Pancreas (tissue), 10 donors: ENCODE measurements at regions not wholly inside any gene's neighbourhood (a gene's known extent, or its start where the extent isn't known, plus 50 kb on each side); places are given as distances from the start of the nearest gene placed in this dataset.

Experiments used
- ATAC-seq, 4 donors: fragments of 200-7000 bp; cut with Tn5 transposase; one replicate each; pipeline versions ENCODE4 v1.8.0 to v1.9.1; 2020; ENCODE audit warnings: mild to moderate bottlenecking in 4 of 4, moderate library complexity in 4 of 4
- DNase-seq, 6 donors: peaks; one replicate each; pipeline ENCODE4 v3.0.0-alpha.2; 2020
- FAIRE-seq: peaks from 2 replicates; lab custom pipeline; 2012; peaks lifted over from hg19 to GRCh38; lab: Jason Lieb, UNC
- H3K27ac ChIP-seq, 4 donors: fragments of 200-600 bp; sonication (generic); 1 replicate in 3 of 4; 2 replicates in 1 of 4; pipeline versions ENCODE4 v1.5.0 to v1.8.0; 2020
- H3K27me3 ChIP-seq, 4 donors: fragments of 200-600 bp; one replicate each; pipeline ENCODE4 v1.8.0; 2021
- H3K36me3 ChIP-seq, 3 donors: fragments of 200-600 bp; sonication (generic) in 1 of 3; one replicate each; pipeline versions ENCODE4 v1.5.0 to v1.8.0; 2020 to 2021
- H3K4me1 ChIP-seq, 3 donors: fragments of 200-600 bp; one replicate each; pipeline ENCODE4 v1.8.0; 2021
- H3K4me3 ChIP-seq, 4 donors: fragments of 200-600 bp; sonication (generic) in 2 of 4; one replicate each; pipeline versions ENCODE4 v1.5.0 to v1.8.0; 2020 to 2021
- H3K9me3 ChIP-seq, 4 donors: fragments of 200-600 bp; one replicate each; pipeline ENCODE4 v1.8.0; 2021
- CTCF ChIP-seq, 4 donors: fragments of 200-600 bp; sonication (generic) in 3 of 4; IDR thresholded peaks; one replicate each; pipeline versions ENCODE4 v1.5.0 to v1.8.0; 2021; ENCODE audit warnings: antibody characterized with exemption in 4 of 4
- WGBS, 2 donors: extraction: QIAGEN DNeasy Blood & Tissue Kit; methylation state at CpG; one replicate each; pipeline ENCODE4 v1.1.7; 2013; 5-methylcytosine and 5-hydroxymethylcytosine counted together
- intact Hi-C, 3 donors: fragments of 100-400 bp; cut with DNase I; formaldehyde crosslinking; loops; one replicate each; pipeline versions ENCODE4 v1.11.1 to v1.14.2; 2022
- donor health status: healthy with polysubstance abuse.
- donor health status: DM: no; HTN: no; CAD: no; lungs with moderate emphysema.
- donor health status: DM: no; HTN: no; CAD: no.
- donor health status: control.
- donor health status: control.
- donor health status: Bipolar disorder and iron deficiency.
- donor health status: DM: yes; HTN: yes; CAD: no.
- donor health status: DM: no; HTN: no; CAD: no.
- donor health status: DM: no; HTN: no; CAD: no.
- donor health status: DM: yes; HTN: yes; CAD: no.

DNA sequence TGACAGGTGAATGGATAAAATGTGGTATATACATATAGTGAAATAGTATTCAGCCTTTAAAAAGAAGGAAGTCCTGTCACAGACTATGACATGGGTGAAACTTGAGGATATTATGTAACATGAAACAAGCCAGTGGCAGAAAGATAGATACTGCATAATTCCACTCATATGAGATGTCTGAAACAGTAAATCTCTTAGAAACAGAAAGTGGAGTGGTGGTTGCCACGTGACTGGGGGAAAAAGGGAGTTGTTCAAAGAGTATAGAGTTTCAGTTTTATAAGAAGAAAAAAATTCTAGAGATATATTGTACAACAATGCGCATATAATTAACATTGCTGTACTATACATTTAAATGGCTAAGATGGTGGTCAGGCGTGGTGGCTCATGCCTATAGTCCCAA lies 178.2 kb upstream of the ATP5MC3 start:
- Histone ChIP-seq H3K9me3 (no peaks in the 10 kb centered on the region), H3K4me3 (no peak overlapping the region), H3K4me1 (no peaks in the 10 kb centered on the region), H3K27me3 (peaks cover 0 to 6% (median 0%) of the 10 kb centered on the region in 4 donors), H3K36me3 (no peaks in the 10 kb centered on the region), H3K27ac (no peak overlapping the region)
- FAIRE-seq (no peak), ATAC-seq (no peak), DNase-seq (no peak)
- intact Hi-C loops: loop anchor here in 1 of 3 donors (10.0 kb wide), 1 partner anchor 745 kb away; the partner anchor contains the start of gene HOXD11
- WGBS, 2 donors: 62 to 74% methylated on average over 3 of the region's 3 CpGs
- no peak for TF ChIP-seq CTCF (IDR thresholded peaks at IDR 0.05)

- no peak for DNase-seq
- no peak for FAIRE-seq
- Histone ChIP-seq H3K4me3 (no peak overlapping the region), H3K27ac (no peak overlapping the region), H3K4me1 (no peaks in the 10 kb centered on the region), H3K9me3 (no peaks in the 10 kb centered on the region), H3K27me3 (peaks cover 0 to 12% (median 0%) of the 10 kb centered on the region in 4 donors), H3K36me3 (no peaks in the 10 kb centered on the region)
- intact Hi-C loops: loop anchor here in 1 of 3 donors (10.0 kb wide), 1 partner anchor 748 kb away; the partner anchor contains the start of gene HOXD11
- no peak for ATAC-seq
- TF ChIP-seq CTCF (IDR thresholded peaks at IDR 0.05): no peak
- 84 to 89% methylated on average over 4 of the region's 4 CpGs for WGBS, 2 donors
Measured at GRCh38 chr2:175356901-175357300, 175.4 kb upstream of the ATP5MC3 start.

DNA sequence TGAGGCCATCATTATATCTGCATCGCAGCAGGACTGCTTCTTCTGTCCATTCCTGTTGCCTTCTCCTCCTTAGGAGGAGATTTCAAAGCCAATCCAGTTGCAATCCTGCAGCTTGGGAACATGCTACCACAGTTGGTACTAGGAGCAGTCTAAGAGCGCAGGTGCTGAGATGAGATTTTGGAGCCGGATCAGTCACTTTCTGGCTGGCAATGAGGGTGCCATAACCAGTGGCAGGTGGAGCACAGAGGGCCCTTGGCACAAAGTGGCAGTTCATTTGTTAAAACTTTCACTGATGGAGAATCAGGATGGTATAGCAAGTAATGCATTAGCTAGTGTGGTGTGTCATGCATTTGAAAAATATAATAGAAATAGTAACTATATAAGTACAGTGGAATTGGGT lies 173.7 kb upstream of the ATP5MC3 start:
- no peaks in the 10 kb centered on the region for H3K4me1 ChIP-seq
- H3K36me3 ChIP-seq: no peaks in the 10 kb centered on the region
- H3K27me3 ChIP-seq: peaks cover 0 to 12% (median 0%) of the 10 kb centered on the region in 4 donors
- TF ChIP-seq CTCF (IDR thresholded peaks at IDR 0.05): no peak
- DNase-seq (no peak), FAIRE-seq (no peak), ATAC-seq (no peak)
- no peak overlapping the region for H3K27ac ChIP-seq
- WGBS, 2 donors: 82 to 89% methylated on average over 3 of the region's 3 CpGs
- no peak overlapping the region for H3K4me3 ChIP-seq
- intact Hi-C loops: loop anchor here in 1 of 3 donors (10.0 kb wide), 1 partner anchor 750 kb away; the partner anchor contains the start of gene HOXD11
- no peaks in the 10 kb centered on the region for H3K9me3 ChIP-seq

DNA sequence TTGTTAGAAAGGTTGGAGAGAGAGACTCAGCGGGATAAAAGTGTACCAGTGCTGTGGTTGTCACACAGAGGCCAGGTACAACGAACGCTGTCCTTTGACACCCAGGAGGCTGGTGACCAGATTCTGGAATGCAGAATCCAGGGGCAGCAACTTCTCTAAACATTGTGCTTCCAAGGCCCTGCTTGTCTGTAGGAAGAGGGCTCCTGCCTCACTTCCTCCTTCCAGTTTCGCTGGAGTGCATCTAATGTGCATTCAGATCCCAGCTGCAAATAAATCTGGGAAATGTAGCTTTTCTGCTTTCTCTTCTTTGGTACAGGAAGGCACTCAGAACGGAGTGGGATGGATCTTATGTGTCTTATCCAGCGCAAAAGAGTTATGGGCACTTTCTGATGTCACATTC lies 171.8 kb upstream of the ATP5MC3 start:
- intact Hi-C loops: loop anchor here in 1 of 3 donors (10.0 kb wide), 1 partner anchor 752 kb away; the partner anchor contains the start of gene HOXD11
- 64 to 66% methylated on average over 6 of the region's 6 CpGs for WGBS, 2 donors
- Histone ChIP-seq H3K4me3 (no peak overlapping the region), H3K36me3 (no peaks in the 10 kb centered on the region), H3K27me3 (peaks cover 0 to 12% (median 0%) of the 10 kb centered on the region in 4 donors), H3K9me3 (no peaks in the 10 kb centered on the region), H3K27ac (no peak overlapping the region), H3K4me1 (no peaks in the 10 kb centered on the region)
- ATAC-seq: no peak
- no peak for FAIRE-seq
- no peak for DNase-seq
- no peak for TF ChIP-seq CTCF (IDR thresholded peaks at IDR 0.05)

DNA sequence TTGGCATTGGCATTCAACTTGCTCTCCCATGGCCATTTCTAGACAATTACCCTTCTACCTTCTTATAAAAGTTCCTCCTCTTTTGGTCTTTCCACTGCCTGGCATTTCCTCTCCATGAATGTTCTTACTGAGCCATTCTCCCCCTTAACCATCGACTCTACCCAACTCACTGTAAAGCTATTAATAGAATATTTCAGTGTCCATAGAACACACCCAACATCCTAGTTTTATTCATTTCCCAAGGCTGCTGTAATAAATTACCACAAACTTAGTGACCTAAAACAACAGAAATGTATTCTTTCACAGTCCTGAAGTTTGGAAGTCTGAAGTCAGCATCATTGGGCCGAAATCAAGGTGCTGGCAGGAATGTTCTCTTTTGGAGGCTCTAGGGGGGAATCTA lies 170.0 kb upstream of the ATP5MC3 start:
- FAIRE-seq: no peak
- H3K9me3 ChIP-seq: no peaks in the 10 kb centered on the region
- H3K4me3 ChIP-seq: no peak overlapping the region
- intact Hi-C loops: loop anchor here in 1 of 3 donors (10.0 kb wide), 1 partner anchor 753 kb away; the partner anchor contains the start of gene HOXD11
- TF ChIP-seq CTCF (IDR thresholded peaks at IDR 0.05): no peak
- WGBS, 2 donors: 58 to 61% methylated on average over 2 of the region's 2 CpGs
- H3K4me1 ChIP-seq: no peaks in the 10 kb centered on the region
- H3K27me3 ChIP-seq: peaks cover 0 to 6% (median 0%) of the 10 kb centered on the region in 4 donors
- H3K36me3 ChIP-seq: no peaks in the 10 kb centered on the region
- no peak overlapping the region for H3K27ac ChIP-seq
- ATAC-seq: no peak
- DNase-seq: no peak
